Mucosa of gallbladder (tissue), 1 donor: ENCODE measurements at regions not wholly inside any gene's neighbourhood (a gene's known extent, or its start where the extent isn't known, plus 50 kb on each side); places are given as distances from the start of the nearest gene placed in this dataset.

ENCODE experiments used
- DNase-seq: peaks from one replicate; pipeline ENCODE4 v3.0.0-alpha.2; 2020; ENCODE audit warnings: low spot score
- donor health status: DM: no; HTN: no; CAD: no.

DNA sequence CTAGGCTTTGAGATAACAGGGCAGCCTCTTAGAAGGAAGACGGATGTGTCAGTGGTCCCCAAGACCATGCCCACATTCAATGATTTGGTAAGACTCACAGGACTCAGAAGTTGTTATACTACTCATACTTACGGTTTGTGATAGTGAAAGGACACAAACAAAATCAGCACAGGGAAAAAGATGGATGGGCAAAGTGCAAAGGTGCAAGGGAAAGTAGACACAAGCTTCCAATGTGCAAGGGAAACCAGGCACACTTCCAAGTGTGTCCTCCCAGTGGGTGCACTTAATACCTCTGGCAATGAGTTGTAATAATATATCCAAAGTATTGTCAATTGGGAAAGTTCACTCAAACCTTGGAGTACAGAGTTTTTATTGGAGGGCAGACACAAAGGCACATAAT, 53.8 kb upstream of the VCX start:
- no peak for DNase-seq

DNA sequence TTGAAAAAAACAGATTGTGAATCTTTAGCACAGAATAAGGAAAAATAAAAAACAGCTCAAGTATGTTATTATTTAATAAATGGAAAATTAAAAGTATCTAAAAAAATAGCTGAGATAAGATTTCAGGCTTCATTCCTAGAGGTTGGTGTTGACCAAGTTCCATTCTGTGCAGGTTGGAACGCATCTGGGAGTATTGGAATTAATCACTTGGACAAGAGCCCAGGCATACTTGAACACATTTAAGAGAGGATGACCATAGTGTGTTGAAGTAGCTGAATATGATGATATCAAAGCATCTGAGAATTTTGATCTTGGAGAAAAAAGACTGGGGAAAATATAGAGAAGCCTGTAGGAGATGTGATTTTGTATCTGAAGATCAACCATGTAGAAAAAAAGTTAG, 54.6 kb upstream of the VCX start:
- DNase-seq = no peak

GRCh38 chrX:7787714-7788113, 55.3 kb upstream of the VCX start:
- DNase-seq = no peak

DNA sequence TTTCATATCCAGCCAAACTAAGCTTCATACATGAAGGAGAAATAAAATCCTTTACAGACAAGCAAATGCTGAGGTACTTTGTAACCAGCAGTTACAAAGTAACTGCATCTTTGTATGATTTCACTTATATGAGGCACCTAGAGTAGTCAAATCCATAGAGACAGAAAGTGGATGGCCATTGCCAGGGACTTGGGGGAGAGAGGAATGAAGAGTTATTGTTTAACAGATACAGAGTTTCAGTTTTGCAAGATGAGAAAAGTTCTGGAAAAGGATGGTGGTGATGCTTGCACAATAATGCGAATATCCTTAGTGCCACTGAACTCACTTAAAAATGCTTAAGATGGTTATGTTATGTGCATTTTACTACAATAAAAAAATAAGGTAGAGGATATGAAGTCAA, 58.4 kb upstream of the VCX start:
- DNase-seq = no peak

GRCh38 chrX:7779644-7780043, 63.3 kb upstream of the VCX start:
- DNase-seq = no peak

DNA sequence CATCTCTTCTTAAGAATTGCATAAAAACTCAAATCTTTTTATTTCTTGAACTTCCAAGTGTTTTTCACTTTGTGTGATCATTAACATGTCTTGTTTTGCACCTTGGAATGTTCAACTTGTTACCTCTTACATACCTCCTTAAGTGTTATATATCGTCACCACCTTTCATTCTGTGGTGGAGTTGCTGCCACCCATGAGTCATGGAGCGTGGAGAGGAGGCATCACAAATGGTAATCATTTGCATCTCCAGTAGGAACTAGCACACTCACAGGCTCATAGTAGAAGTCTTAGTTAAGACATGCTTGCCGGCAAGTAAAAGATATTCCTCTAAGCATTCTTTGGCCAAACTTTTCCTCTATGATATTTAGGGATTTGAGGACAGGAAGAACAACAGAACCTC, 67.0 kb upstream of the VCX start:
- no peak for DNase-seq

DNA sequence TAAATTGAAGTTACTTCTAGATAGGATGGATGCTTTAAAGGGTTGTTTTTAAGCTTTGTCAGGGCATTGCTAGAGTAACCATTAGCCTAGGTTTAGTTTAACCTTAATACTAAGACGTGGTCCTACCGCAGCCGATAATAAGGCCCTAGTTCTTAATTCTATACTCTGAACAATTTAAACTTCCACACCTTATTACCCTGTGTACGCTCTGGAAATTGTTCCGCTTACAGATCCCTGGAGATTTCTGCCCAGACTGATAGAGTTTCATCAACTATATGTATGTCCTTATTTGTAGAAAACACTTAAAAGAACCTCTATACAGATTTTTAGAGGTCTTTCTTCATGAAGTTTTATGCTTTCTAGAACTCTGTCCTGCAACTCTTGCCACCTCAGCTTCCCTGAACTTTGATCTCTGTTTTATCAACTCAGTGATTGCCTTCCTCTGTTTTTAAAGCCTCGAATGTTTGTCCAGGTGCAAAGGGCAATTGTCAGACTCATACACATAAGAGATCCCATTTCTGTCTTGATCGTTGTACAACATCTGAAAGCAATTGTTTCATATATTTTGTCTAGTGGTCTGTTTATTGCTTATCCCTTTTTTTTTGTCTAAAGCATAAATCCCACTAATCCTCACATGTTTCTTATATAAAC, 71.1 kb upstream of the VCX start:
- no peak for DNase-seq

GRCh38 chrX:7759830-7760229, 83.1 kb upstream of the VCX start:
- no peak for DNase-seq

GRCh38 chrX:7746856-7747255, 96.1 kb upstream of the VCX start:
- DNase-seq = no peak

DNA sequence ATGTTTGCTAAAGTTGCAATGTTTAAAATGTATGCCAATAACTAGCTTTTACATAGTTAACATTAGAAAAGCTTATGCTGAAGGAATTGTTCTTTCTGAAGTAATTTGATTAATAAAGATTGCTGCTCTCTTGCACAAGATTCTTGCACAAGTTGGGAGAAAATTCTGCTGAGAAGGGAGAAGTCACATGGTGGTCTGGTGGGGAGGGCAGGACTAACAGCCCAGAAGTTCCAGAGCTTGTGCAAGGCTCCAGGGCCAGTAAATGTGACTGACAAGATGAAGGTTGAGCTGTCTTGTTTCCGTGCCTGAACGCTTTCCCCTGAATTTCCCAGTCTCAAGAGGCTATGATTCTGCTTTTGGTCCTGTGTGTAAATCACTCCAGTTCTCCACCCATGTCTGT, 112.9 kb upstream of the VCX start:
- no peak for DNase-seq

GRCh38 chrX:7720519-7720918, 122.5 kb upstream of the VCX start:
- no peak for DNase-seq

- DNase-seq = no peak
Observed at GRCh38 chrX:7714351-7714750, 128.6 kb upstream of the VCX start.

GRCh38 chrX:7711167-7711566, 131.8 kb upstream of the VCX start:
- no peak for DNase-seq

DNA sequence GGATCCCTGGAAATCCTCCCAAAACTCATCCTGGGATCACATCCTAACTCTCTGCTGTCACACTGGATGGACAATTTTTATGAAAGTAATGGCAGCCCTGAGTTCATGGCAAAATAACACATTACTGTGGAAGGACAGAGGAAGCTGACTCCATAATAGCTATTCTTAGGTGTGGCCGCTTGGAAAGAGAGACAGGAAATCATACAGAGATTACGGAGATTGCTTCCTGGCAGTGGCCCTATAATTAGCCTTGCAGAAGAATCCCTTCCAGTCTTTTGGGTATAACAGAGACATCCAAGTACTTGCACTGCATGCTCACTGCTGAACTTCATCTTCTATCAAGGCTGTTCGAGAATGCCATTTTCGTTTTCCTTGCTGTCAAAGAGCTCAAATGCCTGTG, 133.1 kb upstream of the VCX start:
- DNase-seq = no peak

- DNase-seq = no peak
Observed at GRCh38 chrX:7706032-7706431, 136.9 kb upstream of the VCX start.

GRCh38 chrX:7704205-7704604, 138.8 kb upstream of the VCX start:
- DNase-seq = no peak

- no peak for DNase-seq
Observed at GRCh38 chrX:7698248-7698647, 144.7 kb upstream of the VCX start.

DNA sequence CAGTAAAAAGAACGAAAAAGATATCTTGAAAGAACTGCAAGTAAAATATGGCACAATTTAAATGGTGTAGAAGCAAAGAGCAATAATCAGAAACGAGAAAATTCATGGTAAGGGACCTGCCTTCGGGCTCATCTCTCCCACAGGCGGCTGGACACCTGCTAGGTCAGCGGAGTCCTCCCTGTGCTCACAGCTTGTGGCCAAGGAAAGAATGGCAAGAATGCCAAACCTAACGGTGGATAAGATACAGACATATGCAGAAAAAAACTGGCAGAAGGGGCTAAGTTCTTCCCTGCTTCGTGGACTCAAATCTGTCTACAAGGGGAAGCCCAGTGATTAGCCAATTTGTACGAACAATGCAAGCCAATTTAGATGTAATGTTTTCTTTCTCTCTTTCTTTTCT, 152.1 kb upstream of the VCX start:
- no peak for DNase-seq

- no peak for DNase-seq
Observed at GRCh38 chrX:7689791-7690412, 153.1 kb upstream of the VCX start.

GRCh38 chrX:7680181-7680580, 162.8 kb upstream of the VCX start:
- DNase-seq = no peak

DNA sequence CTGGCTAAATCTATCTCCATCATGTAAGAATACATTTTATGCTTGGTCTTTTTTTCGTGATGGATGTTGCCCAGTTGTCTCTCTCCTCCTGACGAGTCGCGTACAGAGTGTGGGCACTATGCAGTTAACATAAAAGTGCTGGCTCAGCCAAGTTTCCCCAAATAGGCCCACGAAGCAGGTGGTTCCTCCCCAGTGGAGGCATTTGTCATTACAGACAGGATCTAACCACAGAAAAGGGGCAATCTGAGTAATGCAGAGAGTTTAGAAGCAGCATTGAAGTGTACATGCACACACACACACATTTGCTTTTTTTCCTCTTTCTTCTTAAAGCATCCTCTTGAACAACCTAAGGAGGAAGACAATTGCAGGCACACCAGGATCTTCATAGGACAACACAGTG, 188.7 kb upstream of the VCX start:
- no peak for DNase-seq

DNA sequence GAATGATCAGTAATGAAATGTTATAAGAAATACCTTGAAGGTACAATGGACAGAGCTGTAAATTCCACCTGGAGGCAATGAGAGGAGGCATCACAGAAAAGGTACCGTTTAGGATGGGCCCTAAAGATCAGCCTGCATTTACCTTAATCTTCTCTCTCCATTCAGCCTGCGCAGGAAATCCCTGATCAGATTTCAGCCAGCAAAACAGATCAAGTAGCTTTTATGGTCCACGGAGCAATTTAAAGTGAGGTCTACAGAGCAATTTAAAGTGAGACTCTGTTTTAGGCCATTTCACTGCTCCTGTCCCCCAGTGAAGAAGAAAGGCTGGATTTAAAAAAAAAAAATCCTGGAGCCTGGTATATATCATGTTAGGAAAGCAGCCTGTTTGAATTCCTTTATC, 195.1 kb upstream of the VCX start:
- no peak for DNase-seq

- DNase-seq = no peak
Observed at GRCh38 chrX:7641141-7641540, 201.8 kb upstream of the VCX start.

DNA sequence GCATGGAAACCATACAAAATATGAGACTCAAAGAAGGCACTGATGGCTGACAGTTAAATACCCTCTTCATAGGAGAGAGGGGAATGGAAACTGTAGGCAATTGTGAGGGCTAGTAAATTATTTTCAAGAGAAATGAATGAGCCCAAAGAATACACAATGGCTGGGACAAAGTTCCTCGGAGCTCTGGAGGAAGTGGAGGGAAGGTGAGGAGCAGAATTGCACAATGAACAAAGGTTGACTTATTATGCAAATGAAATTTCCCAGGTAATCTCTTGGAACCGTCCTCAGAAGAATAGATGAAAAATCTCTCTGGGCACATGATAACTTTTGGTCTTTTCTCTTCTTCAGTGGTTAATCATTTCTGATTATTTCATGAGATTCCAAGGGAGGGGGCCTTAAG, 202.6 kb upstream of the VCX start:
- DNase-seq = no peak
